ENCODE measurements at regions not wholly inside any gene's neighbourhood (a gene's known extent, or its start where the extent isn't known, plus 50 kb on each side); places are given as distances from the start of the nearest gene placed in this dataset.

DNA sequence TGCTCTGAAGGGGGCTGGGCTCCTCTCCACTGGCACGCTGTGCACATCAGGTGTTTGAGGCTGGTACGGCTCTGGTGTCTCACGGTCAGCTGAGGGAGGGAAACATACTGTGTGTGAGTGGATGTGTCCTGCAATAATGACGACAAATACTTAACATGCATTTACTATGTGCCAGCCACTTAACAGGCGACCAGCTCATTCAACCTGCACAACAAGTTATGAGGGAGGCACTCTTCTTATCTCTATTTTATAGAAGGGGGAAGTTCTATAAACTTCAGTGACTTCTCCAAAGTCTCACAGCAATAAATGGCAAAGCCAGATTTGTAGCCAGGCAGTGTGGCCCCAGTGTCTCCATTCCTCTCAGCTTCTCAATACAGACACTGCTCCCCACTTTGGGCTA, 83.1 kb upstream of the LINGO1 start:
- Mint-ChIP-seq H3K27me3 (peaks cover 8% of the 10 kb centered on the region), H3K4me3 (no peak overlapping the region), H3K27ac (no peak overlapping the region), H3K36me3 (no peaks in the 10 kb centered on the region), H3K4me1 (no peaks in the 10 kb centered on the region), H3K9me3 (no peaks in the 10 kb centered on the region)

DNA sequence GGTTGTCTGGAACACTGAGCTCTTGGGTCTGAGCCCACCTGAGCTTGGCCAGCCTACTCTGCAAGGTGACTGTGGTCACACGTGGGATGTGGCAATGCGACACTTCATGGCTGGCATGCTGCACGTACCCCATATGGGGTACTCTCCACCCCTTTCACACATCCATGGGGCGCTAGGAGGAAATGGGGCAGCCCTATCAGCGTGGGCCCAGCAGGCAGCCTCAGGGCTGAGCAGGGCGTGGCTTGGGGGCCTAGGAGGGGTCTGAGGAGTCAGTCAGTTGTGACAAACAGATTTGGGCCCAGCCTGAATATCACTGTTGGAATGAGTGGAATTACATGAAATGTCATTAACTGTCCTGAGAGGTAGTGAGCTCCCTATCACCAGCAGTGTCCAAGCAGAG, 82.3 kb upstream of the LINGO1 start:
- Mint-ChIP-seq H3K27me3 (peaks cover 8% of the 10 kb centered on the region), H3K4me1 (no peaks in the 10 kb centered on the region), H3K36me3 (no peaks in the 10 kb centered on the region), H3K4me3 (no peak overlapping the region), H3K27ac (no peak overlapping the region), H3K9me3 (no peaks in the 10 kb centered on the region)

DNA sequence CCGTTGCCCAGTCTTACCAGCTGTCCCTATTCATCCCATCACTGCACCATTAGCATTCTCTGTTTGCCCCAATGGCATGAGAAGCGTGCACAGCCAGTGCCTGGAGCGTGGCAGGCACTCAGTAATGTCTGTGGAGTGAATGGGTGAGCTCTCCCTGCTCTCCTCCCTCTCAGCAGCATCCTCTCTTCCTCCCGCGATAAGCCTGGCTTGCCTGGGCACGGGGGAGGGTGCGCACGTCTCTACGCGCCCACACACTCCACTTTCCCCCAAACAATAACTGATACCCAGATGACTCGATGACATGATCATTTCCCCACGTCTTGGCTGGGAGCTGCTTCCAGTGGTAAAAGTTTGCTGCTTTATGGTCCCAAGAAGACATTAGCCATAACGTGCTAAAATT, 81.8 kb upstream of the LINGO1 start:
- no peaks in the 10 kb centered on the region for H3K9me3 Mint-ChIP-seq
- peaks cover 8% of the 10 kb centered on the region for H3K27me3 Mint-ChIP-seq
- H3K36me3 Mint-ChIP-seq: no peaks in the 10 kb centered on the region
- no peak overlapping the region for H3K4me3 Mint-ChIP-seq
- H3K27ac Mint-ChIP-seq: no peak overlapping the region
- no peaks in the 10 kb centered on the region for H3K4me1 Mint-ChIP-seq

DNA sequence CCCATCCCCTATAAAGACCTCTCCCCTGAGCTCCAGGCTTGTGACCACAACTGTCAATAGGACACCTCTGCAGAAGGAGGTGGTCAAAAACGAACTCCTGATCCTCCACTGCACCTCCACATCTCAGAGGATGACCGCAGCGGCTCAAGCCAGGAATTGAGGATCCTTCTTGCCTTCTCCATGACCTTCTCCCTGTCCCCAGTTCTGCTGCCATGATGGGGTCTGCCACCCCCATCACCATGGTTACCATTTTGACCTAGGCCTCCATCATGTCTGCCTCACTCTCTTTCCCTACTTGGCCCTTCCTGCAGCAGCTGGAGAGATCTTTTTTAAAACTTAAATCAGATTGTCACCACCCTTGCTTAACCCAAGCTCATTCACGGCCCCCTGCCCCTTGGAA, 81.3 kb upstream of the LINGO1 start:
- Mint-ChIP-seq H3K27ac (no peak overlapping the region), H3K27me3 (peaks cover 8% of the 10 kb centered on the region), H3K36me3 (no peaks in the 10 kb centered on the region), H3K4me1 (no peaks in the 10 kb centered on the region), H3K9me3 (no peaks in the 10 kb centered on the region), H3K4me3 (no peak overlapping the region)

GRCh38 chr15:77713281-77713680, 80.6 kb upstream of the LINGO1 start:
- Mint-ChIP-seq H3K36me3 (no peaks in the 10 kb centered on the region), H3K9me3 (no peaks in the 10 kb centered on the region), H3K27ac (no peak overlapping the region), H3K4me1 (no peaks in the 10 kb centered on the region), H3K4me3 (no peak overlapping the region), H3K27me3 (peaks cover 8% of the 10 kb centered on the region)

DNA sequence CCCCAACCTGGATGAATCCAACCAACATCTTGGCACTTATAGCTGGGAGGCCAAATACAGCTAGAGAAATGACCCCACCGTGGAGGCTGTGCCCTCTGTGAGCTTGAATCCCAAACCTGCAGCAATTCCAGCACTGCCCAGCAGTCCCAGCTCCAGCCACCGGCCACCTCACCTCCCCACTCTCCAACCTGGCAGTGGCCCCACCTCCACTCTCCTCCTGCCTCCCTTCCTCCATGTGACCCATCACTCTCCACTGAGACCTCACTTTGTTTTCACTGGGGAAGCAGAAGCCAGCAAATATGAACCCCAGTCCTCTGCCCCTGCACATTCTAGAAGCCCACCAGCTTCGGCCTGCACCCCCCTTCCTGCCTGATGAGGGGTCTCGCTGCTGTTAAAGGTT, 79.7 kb upstream of the LINGO1 start:
- H3K36me3 Mint-ChIP-seq: no peaks in the 10 kb centered on the region

GRCh38 chr15:77710637-77711036, 77.9 kb upstream of the LINGO1 start:
- Mint-ChIP-seq H3K36me3 (no peaks in the 10 kb centered on the region), H3K9me3 (no peaks in the 10 kb centered on the region), H3K27ac (no peak overlapping the region), H3K4me3 (no peak overlapping the region), H3K4me1 (no peaks in the 10 kb centered on the region), H3K27me3 (peaks cover 9% of the 10 kb centered on the region)

More for the DNA sequence above, 79.7 kb upstream of the LINGO1 start:
- Mint-ChIP-seq H3K9me3 (no peaks in the 10 kb centered on the region), H3K27me3 (peaks cover 10% of the 10 kb centered on the region), H3K4me1 (no peaks in the 10 kb centered on the region), H3K27ac (no peak overlapping the region), H3K4me3 (no peak overlapping the region)

GRCh38 chr15:77710206-77710605, 77.5 kb upstream of the LINGO1 start:
- H3K27ac Mint-ChIP-seq: no peak overlapping the region
- no peaks in the 10 kb centered on the region for H3K9me3 Mint-ChIP-seq
- no peaks in the 10 kb centered on the region for H3K4me1 Mint-ChIP-seq
- no peaks in the 10 kb centered on the region for H3K36me3 Mint-ChIP-seq
- H3K27me3 Mint-ChIP-seq: peaks cover 9% of the 10 kb centered on the region
- no peak overlapping the region for H3K4me3 Mint-ChIP-seq

DNA sequence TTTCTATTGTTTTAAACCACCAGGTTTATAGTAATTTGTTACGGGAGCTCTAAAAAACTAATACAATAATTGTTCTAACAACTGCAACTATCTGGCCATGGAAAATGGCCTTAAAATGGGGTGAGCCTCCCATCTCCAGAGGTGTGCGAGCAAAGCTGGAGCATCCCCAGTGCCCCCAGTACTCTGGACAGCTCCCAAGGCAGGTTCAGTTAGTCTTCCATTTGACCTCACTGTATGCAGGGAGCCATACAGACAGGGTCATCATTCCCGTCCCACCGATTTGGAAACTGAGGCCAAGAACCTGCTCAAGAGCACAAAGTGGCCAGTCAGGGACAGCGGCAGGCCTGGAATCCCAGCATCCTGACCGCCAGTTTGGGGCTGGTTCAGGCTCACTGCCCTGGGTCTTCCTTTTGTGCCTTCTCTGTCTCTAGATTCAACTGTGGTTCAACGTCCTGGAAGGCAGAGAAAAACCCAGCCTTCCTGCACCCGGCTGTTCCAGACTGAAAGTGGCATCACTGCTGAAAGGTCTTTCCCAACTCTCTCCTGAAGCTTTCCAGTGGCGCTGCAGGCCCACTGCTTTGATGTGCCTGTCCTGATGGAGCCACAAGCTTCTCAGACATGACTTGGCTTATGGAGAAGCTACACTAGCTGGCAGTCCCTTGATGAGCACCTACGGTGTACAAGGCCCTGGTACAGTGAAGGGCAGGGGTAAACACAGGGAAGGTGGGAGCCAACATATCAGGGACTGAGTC, 76.6 kb upstream of the LINGO1 start:
- Mint-ChIP-seq H3K36me3 (no peaks in the 10 kb centered on the region), H3K9me3 (no peaks in the 10 kb centered on the region), H3K27ac (no peak overlapping the region), H3K4me3 (no peak overlapping the region), H3K27me3 (peaks cover 4% of the 10 kb centered on the region), H3K4me1 (no peaks in the 10 kb centered on the region)

- Mint-ChIP-seq H3K4me1 (no peaks in the 10 kb centered on the region), H3K9me3 (no peaks in the 10 kb centered on the region), H3K27me3 (peaks cover 4% of the 10 kb centered on the region), H3K36me3 (no peaks in the 10 kb centered on the region), H3K27ac (no peak overlapping the region), H3K4me3 (no peak overlapping the region)
Observed at GRCh38 chr15:77706482-77707244, 74.0 kb upstream of the LINGO1 start.

DNA sequence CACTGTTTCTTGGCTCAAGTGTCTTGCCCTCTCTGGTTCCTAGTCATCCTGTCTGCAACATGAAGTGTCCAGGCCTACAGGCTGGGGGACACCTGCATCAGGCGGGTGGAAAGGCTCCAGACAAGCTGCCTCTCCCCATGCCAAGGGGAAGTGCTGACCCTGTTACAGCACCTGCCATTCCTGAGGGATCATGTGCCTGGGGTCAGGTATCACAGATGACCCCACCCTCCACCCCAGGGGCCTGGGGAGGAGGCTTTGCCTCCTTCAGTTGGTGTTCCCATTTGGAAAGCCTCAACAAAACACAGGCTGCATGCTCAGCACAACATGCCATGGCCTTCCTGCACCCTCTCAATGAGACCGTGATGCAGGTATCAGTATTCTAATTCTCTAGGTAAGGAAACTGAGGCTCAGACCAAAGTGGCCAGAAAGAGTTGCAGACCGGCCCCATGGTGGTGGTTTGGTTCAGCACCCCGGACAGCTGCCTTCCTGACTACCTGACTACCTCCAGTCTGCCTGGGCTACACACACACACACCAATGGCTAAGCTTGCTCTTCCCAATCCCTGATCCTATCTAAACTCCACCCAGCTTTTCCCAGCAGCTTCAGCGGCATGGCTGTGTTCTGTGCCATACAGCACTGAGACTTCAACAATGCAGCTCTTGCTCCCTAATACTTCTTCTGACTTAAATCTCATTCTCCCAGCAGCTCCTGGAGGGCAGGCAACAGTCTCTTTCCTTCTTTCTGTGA, 69.7 kb upstream of the LINGO1 start:
- no peaks in the 10 kb centered on the region for H3K9me3 Mint-ChIP-seq

DNA sequence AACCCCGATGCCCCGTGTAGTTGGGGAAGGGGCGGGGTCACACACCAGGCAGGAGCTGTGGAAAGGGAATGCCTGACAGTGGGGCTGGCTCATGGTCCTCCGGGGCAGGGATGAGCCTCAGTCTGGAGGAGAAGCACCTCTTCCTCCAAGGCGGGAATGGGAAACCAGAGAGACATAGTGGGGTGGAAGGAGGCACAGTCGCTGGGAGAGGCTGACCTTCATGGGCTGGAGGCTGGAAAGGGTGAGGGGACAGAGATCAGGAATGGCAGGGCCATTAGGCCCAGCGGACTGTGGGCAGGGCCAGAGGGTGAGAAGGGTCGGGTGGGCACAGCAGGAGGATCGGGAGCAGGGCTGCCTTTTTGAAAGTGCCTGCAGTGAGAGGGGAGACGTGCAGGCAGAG, 65.8 kb upstream of the LINGO1 start:
- Mint-ChIP-seq H3K4me3 (no peak overlapping the region), H3K36me3 (no peaks in the 10 kb centered on the region), H3K4me1 (no peaks in the 10 kb centered on the region), H3K27ac (no peak overlapping the region), H3K27me3 (peaks cover 5% of the 10 kb centered on the region), H3K9me3 (no peaks in the 10 kb centered on the region)

More for the DNA sequence above, 69.7 kb upstream of the LINGO1 start:
- Mint-ChIP-seq H3K4me3 (no peak overlapping the region), H3K36me3 (no peaks in the 10 kb centered on the region), H3K4me1 (no peaks in the 10 kb centered on the region), H3K27me3 (peaks cover 3% of the 10 kb centered on the region), H3K27ac (no peak overlapping the region)

- Mint-ChIP-seq H3K27me3 (peaks cover 8% of the 10 kb centered on the region), H3K4me1 (no peaks in the 10 kb centered on the region), H3K4me3 (no peak overlapping the region), H3K9me3 (no peaks in the 10 kb centered on the region), H3K36me3 (no peaks in the 10 kb centered on the region), H3K27ac (no peak overlapping the region)
Observed at GRCh38 chr15:77697893-77698292, 65.2 kb upstream of the LINGO1 start.

DNA sequence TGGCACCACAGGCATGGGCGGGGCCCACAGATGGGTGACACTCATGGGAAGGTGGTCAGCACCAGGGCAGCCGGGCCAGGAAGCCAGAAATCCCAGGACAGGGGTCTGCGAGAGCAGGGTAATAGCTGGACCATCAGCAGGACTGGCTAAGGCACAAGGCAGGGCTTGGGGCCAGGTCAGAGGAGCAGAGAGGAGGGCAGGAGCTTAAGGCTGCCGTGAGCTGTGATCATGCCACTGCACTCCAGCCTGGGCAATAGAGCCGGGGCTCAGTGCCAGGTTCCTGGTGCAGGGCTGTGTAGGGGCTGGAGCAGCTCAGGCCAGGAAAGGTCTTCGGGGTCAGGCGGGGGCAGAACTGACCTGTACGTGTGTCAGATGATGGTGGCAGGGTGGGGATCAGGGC, 64.2 kb upstream of the LINGO1 start:
- no peak overlapping the region for H3K4me3 Mint-ChIP-seq
- H3K4me1 Mint-ChIP-seq: no peaks in the 10 kb centered on the region
- peaks cover 11% of the 10 kb centered on the region for H3K27me3 Mint-ChIP-seq
- H3K27ac Mint-ChIP-seq: no peak overlapping the region
- H3K9me3 Mint-ChIP-seq: no peaks in the 10 kb centered on the region
- H3K36me3 Mint-ChIP-seq: no peaks in the 10 kb centered on the region

GRCh38 chr15:77695961-77696582, 63.4 kb upstream of the LINGO1 start:
- Mint-ChIP-seq H3K36me3 (no peaks in the 10 kb centered on the region), H3K4me3 (no peak overlapping the region), H3K4me1 (no peaks in the 10 kb centered on the region), H3K27me3 (peaks cover 11% of the 10 kb centered on the region), H3K9me3 (no peaks in the 10 kb centered on the region), H3K27ac (no peak overlapping the region)
